ENCODE measurements at regions not wholly inside any gene's neighbourhood (a gene's known extent, or its start where the extent isn't known, plus 50 kb on each side); places are given as distances from the start of the nearest gene placed in this dataset.

- H3K9me3 ChIP-seq: no peaks in the 10 kb centered on the region
- H3K27me3 ChIP-seq: no peaks in the 10 kb centered on the region
- no peak overlapping the region for H3K4me3 ChIP-seq
- no peaks in the 10 kb centered on the region for H3K36me3 ChIP-seq
- ATAC-seq (no peak), DNase-seq (no peak), FAIRE-seq (no peak)
- H3K27ac ChIP-seq: no peak overlapping the region
- no peaks in the 10 kb centered on the region for H3K4me1 ChIP-seq
- WGBS, 2 donors: 76 to 82% methylated on average over 22 of the region's 22 CpGs
- TF ChIP-seq CTCF (IDR thresholded peaks at IDR 0.05): no peak
- intact Hi-C loops (cut with DNase I): no loop called here
Measured at GRCh38 chr3:194852345-194852744, 166.7 kb downstream of the FAM43A start.

- WGBS, 2 donors: 35 to 39% methylated on average over 16 of the region's 16 CpGs
- no peak for TF ChIP-seq CTCF (IDR thresholded peaks at IDR 0.05)
Measured at GRCh38 chr3:194852831-194853508, 167.3 kb downstream of the FAM43A start.

GRCh38 chr3:194854206-194854605 lies 168.5 kb downstream of the FAM43A start:
- Histone ChIP-seq H3K27me3 (no peaks in the 10 kb centered on the region), H3K4me1 (no peaks in the 10 kb centered on the region), H3K4me3 (no peak overlapping the region), H3K9me3 (no peaks in the 10 kb centered on the region), H3K27ac (no peak overlapping the region), H3K36me3 (no peaks in the 10 kb centered on the region)
- intact Hi-C loops (cut with DNase I): no loop called here
- ATAC-seq: no peak
- no peak for TF ChIP-seq CTCF (IDR thresholded peaks at IDR 0.05)
- no peak for FAIRE-seq
- DNase-seq: no peak
- WGBS, 2 donors: 59 to 65% methylated on average over 4 of the region's 4 CpGs

More at GRCh38 chr3:194852831-194853508, 167.3 kb downstream of the FAM43A start:
- Histone ChIP-seq H3K27ac (no peak overlapping the region), H3K36me3 (no peaks in the 10 kb centered on the region), H3K9me3 (no peaks in the 10 kb centered on the region), H3K4me3 (no peak overlapping the region), H3K27me3 (no peaks in the 10 kb centered on the region), H3K4me1 (no peaks in the 10 kb centered on the region)
- FAIRE-seq (no peak), DNase-seq (peak in 2 of 6 donors; percentile 17 to 44), ATAC-seq (peak in 3 of 4 donors; percentile 21 to 54 (median 41))
- intact Hi-C loops (cut with DNase I): no loop called here

GRCh38 chr3:194854659-194855390 lies 169.1 kb downstream of the FAM43A start:
- Histone ChIP-seq H3K36me3 (no peaks in the 10 kb centered on the region), H3K4me3 (no peak overlapping the region), H3K4me1 (no peaks in the 10 kb centered on the region), H3K27me3 (no peaks in the 10 kb centered on the region), H3K9me3 (no peaks in the 10 kb centered on the region), H3K27ac (no peak overlapping the region)
- ATAC-seq: peak in 1 of 4 donors; percentile 22
- DNase-seq: no peak
- intact Hi-C loops (cut with DNase I): no loop called here
- WGBS, 2 donors: 60 to 64% methylated on average over 9 of the region's 9 CpGs
- no peak for FAIRE-seq
- TF ChIP-seq CTCF (IDR thresholded peaks at IDR 0.05): no peak

- no peaks in the 10 kb centered on the region for H3K36me3 ChIP-seq
- no peak for ATAC-seq
- H3K4me3 ChIP-seq: no peak overlapping the region
- 77 to 86% methylated on average over 7 of the region's 7 CpGs for WGBS, 2 donors
- H3K27me3 ChIP-seq: no peaks in the 10 kb centered on the region
- no peaks in the 10 kb centered on the region for H3K9me3 ChIP-seq
- intact Hi-C loops (cut with DNase I): no loop called here
- no peak for DNase-seq
- TF ChIP-seq CTCF (IDR thresholded peaks at IDR 0.05): no peak
- no peak overlapping the region for H3K27ac ChIP-seq
- FAIRE-seq: no peak
- no peaks in the 10 kb centered on the region for H3K4me1 ChIP-seq
Measured at GRCh38 chr3:194856296-194856695, 170.6 kb downstream of the FAM43A start.
